MM.1S (cell line): ENCODE measurements at regions not wholly inside any gene's neighbourhood (a gene's known extent, or its start where the extent isn't known, plus 50 kb on each side); places are given as distances from the start of the nearest gene placed in this dataset.

Experiments
- DNase-seq: peaks from one replicate; pipeline ENCODE4 v3.0.0-alpha.2; 2015
- H2AFZ ChIP-seq: fragments of 300-600 bp; sonication (generic); 2 replicates; pipeline ENCODE4 v1.6.0; 2016; ENCODE audit warnings: antibody characterized with exemption, low read length
- H3F3A ChIP-seq: fragments of 300-600 bp; sonication (generic); 2 replicates; pipeline ENCODE4 v1.6.1; 2016; ENCODE audit warnings: mild to moderate bottlenecking, antibody characterized with exemption, low read length, moderate library complexity, mixed read lengths; ENCODE audit not compliant: insufficient read depth
- H3K27ac ChIP-seq: fragments of 300-600 bp; sonication (generic); 2 replicates; pipeline ENCODE4 v1.5.1; 2016; ENCODE audit warnings: mild to moderate bottlenecking, low read length
- H3K27me3 ChIP-seq: fragments of 300-600 bp; sonication (generic); replicated peaks from 2 replicates; pipeline ENCODE4 v1.6.0; 2016; ENCODE audit warnings: low read length; ENCODE audit not compliant: insufficient read depth
- H3K36me3 ChIP-seq: fragments of 300-600 bp; sonication (generic); replicated peaks from 2 replicates; pipeline ENCODE4 v1.6.1; 2016; ENCODE audit warnings: mild to moderate bottlenecking, low read length, mixed read lengths; ENCODE audit not compliant: insufficient read depth
- H3K4me1 ChIP-seq: fragments of 300-600 bp; sonication (generic); 2 replicates; pipeline ENCODE4 v1.6.1; 2016; ENCODE audit warnings: low read length, mixed read lengths
- H3K4me2 ChIP-seq: fragments of 300-600 bp; sonication (generic); 2 replicates; pipeline ENCODE4 v1.6.0; 2016; ENCODE audit warnings: low read depth, low read length
- H3K4me3 ChIP-seq: fragments of 300-600 bp; sonication (generic); 2 replicates; pipeline ENCODE4 v1.5.1; 2016; ENCODE audit warnings: low read length, mixed read lengths
- H3K79me2 ChIP-seq: fragments of 300-600 bp; sonication (generic); 2 replicates; pipeline ENCODE4 v1.6.1; 2016; ENCODE audit warnings: mixed run types, low read length, mixed read lengths
- H3K9ac ChIP-seq: fragments of 300-600 bp; sonication (generic); 2 replicates; pipeline ENCODE4 v1.6.1; 2016; ENCODE audit warnings: low read length, mixed read lengths
- H3K9me2 ChIP-seq: fragments of 300-600 bp; sonication (generic); replicated peaks from 2 replicates; pipeline ENCODE4 v1.6.1; 2016; ENCODE audit warnings: mild to moderate bottlenecking, low read length, mixed read lengths; ENCODE audit not compliant: insufficient read depth
- H3K9me3 ChIP-seq: fragments of 300-600 bp; sonication (generic); replicated peaks from 2 replicates; pipeline ENCODE4 v1.6.1; 2016; ENCODE audit warnings: mild to moderate bottlenecking, low read length, mixed read lengths; ENCODE audit not compliant: insufficient read depth
- H4K20me1 ChIP-seq: fragments of 300-600 bp; sonication (generic); 2 replicates; pipeline ENCODE4 v1.6.1; 2016; ENCODE audit warnings: mild to moderate bottlenecking, low read length, moderate library complexity, mixed read lengths; ENCODE audit not compliant: insufficient read depth
- CTCF ChIP-seq: fragments of 300-600 bp; sonication (generic); IDR thresholded peaks from 2 replicates; pipeline ENCODE4 v1.5.1; 2016; ENCODE audit warnings: antibody characterized with exemption, low read length, mixed read lengths
- EZH2 ChIP-seq: fragments of 300-600 bp; sonication (generic); optimal IDR thresholded peaks from 2 replicates; pipeline ENCODE3; 2017; ENCODE audit warnings: low read depth, mild to moderate bottlenecking, antibody characterized with exemption, low read length, mixed read lengths
- EZH2phosphoT487 ChIP-seq: fragments of 300-600 bp; sonication (generic); IDR thresholded peaks from 2 replicates; pipeline ENCODE4 v1.6.1; 2018; ENCODE audit warnings: antibody characterized with exemption, low read length

DNA sequence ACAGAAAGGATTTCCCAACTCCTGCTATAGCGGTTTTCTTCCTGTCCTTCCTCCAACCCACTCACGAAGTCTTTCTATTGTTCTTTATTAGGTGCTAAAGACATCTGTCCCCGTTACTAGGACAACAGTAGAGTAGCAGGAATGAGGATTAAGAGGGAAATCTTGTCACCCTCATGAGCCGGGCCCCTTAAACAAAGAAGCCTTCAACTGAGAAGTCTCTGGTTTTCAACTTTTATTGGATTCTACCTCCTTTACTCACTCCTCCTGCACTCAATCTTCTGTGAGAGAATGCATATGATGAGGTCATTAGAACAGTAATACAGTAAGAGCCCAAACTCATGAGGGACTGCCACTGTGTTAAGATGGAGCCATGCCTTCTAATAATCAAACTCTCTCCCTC lies 206.3 kb downstream of the OMA1 start:
- Histone ChIP-seq H3K9me3 (no peaks in the 10 kb centered on the region), H2AFZ (no peak overlapping the region)
- DNase-seq: no peak

DNA sequence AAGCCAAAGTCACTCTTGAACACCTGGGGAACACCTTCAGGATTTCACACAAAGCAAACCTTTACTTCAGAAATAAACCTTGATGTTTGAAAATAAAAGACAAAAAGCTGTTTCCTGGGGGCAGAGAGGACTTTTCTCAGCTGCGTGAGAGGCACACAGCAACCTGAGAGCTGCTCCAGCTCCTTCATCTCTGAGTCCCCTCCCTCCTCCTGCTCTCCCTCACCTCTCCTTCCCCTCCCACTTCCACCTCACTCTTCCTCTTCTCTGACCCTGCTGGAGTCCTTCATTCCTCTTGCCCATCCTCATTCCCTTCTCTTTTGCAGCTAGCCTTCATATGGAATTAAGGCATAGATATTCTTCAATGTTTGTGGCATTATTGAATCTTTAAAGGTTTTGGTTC lies 208.4 kb downstream of the OMA1 start:
- no peaks in the 10 kb centered on the region for H3F3A ChIP-seq
- H3K9me3 ChIP-seq: no peaks in the 10 kb centered on the region
- no peak for DNase-seq
- H3K27ac ChIP-seq: no peak overlapping the region
- H3K36me3 ChIP-seq: no peaks in the 10 kb centered on the region
- no peak overlapping the region for H3K4me3 ChIP-seq
- no peak overlapping the region for H3K9ac ChIP-seq
- H2AFZ ChIP-seq: no peak overlapping the region
- no peak overlapping the region for H3K4me2 ChIP-seq
- no peaks in the 10 kb centered on the region for H3K4me1 ChIP-seq
- no peaks in the 10 kb centered on the region for H3K27me3 ChIP-seq
- no peaks in the 10 kb centered on the region for H4K20me1 ChIP-seq
- H3K79me2 ChIP-seq: no peaks in the 10 kb centered on the region
- H3K9me2 ChIP-seq: no peaks in the 10 kb centered on the region
- no peak for TF ChIP-seq EZH2phosphoT487
- TF ChIP-seq EZH2: no peak
- TF ChIP-seq CTCF: no peak

More for the DNA sequence above, 206.3 kb downstream of the OMA1 start:
- Histone ChIP-seq H3K79me2 (no peaks in the 10 kb centered on the region), H4K20me1 (no peaks in the 10 kb centered on the region), H3K4me2 (no peak overlapping the region), H3K4me1 (no peaks in the 10 kb centered on the region), H3K27me3 (no peaks in the 10 kb centered on the region), H3K27ac (no peak overlapping the region), H3K9me2 (no peaks in the 10 kb centered on the region), H3K9ac (no peak overlapping the region), H3K36me3 (no peaks in the 10 kb centered on the region), H3F3A (no peaks in the 10 kb centered on the region), H3K4me3 (no peak overlapping the region)
- TF ChIP-seq EZH2phosphoT487 (no peak), EZH2 (no peak), CTCF (no peak)

DNA sequence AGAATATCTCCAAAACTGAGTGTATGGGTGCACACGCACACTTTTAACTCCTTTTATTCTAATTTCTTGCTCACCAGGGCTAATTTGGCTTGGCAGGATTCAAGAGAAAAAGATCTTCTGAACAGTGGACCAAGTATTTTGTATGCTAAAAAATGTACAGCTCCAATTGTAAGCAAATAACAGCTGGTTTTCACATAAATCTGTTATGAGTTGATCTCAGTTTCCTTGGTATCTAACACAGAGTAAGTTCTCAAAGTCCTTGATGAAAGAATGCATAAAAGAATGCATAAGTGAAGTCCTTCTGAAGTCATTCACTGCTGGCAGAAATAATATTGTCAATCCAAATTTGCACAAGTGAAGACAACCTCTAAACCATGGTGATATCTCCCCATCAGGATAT lies 213.0 kb downstream of the OMA1 start:
- no peaks in the 10 kb centered on the region for H3K9me3 ChIP-seq
- H3K27ac ChIP-seq: no peak overlapping the region
- no peaks in the 10 kb centered on the region for H3K9me2 ChIP-seq
- no peaks in the 10 kb centered on the region for H3K27me3 ChIP-seq
- H3F3A ChIP-seq: no peaks in the 10 kb centered on the region
- no peaks in the 10 kb centered on the region for H3K4me1 ChIP-seq
- no peak overlapping the region for H3K4me3 ChIP-seq
- DNase-seq: no peak
- no peaks in the 10 kb centered on the region for H4K20me1 ChIP-seq
- no peaks in the 10 kb centered on the region for H3K79me2 ChIP-seq
- TF ChIP-seq EZH2: no peak
- no peak for TF ChIP-seq CTCF
- no peaks in the 10 kb centered on the region for H3K36me3 ChIP-seq
- H2AFZ ChIP-seq: no peak overlapping the region
- no peak overlapping the region for H3K4me2 ChIP-seq
- no peak overlapping the region for H3K9ac ChIP-seq

DNA sequence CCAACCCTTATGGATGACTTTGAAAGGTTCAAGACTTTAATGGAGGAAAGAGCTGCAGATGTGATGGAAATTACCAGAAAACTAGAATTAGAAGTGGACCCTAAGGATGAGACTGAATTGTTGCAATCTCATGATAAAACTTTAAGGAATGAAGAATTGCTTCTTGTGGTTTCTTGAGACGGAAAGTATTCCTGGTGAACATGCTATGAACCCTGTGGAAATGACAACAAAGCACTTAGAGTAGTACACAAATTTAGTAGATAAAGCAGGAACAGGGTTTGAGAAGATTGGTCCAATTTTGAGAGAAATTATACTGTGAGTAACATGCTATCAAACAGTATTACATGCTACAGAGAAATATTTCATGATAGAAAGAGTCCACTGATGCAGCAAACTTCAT lies 215.4 kb downstream of the OMA1 start:
- Histone ChIP-seq H3K9me3 (no peaks in the 10 kb centered on the region), H3K9me2 (no peaks in the 10 kb centered on the region), H3K79me2 (no peaks in the 10 kb centered on the region), H2AFZ (no peak overlapping the region), H3F3A (no peaks in the 10 kb centered on the region), H3K27ac (no peak overlapping the region), H3K4me2 (no peak overlapping the region), H3K4me3 (no peak overlapping the region), H3K4me1 (no peaks in the 10 kb centered on the region), H4K20me1 (no peaks in the 10 kb centered on the region), H3K36me3 (no peaks in the 10 kb centered on the region), H3K9ac (no peak overlapping the region), H3K27me3 (no peaks in the 10 kb centered on the region)
- no peak for DNase-seq
- TF ChIP-seq EZH2phosphoT487 (no peak), EZH2 (no peak), CTCF (no peak)
